ENCODE measurements at regions not wholly inside any gene's neighbourhood (a gene's known extent, or its start where the extent isn't known, plus 50 kb on each side); places are given as distances from the start of the nearest gene placed in this dataset.
A peak's percentile ranks its signal among the peaks of the same experiment; 100 is the strongest.

DNA sequence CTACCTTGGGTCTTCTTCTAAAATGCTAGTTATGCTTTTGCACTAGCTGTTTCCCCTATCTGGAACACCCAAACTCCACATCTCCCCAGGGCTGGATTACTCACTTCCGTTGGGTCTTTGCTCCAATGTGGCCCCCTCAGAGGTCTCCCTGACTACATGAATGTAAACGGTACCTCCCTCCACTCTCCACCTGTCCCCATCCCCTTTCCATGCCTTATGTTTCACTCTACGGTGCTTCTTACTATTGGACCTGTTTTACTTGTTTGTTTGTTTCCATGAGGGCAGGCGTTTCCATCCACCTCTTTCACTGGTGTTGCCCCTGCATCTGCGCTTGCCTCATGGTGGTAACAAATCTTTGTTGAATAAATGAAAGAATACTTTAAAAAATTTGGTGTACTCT, 256.4 kb downstream of the SNAPC1 start:
- no peak for DNase-seq

DNA sequence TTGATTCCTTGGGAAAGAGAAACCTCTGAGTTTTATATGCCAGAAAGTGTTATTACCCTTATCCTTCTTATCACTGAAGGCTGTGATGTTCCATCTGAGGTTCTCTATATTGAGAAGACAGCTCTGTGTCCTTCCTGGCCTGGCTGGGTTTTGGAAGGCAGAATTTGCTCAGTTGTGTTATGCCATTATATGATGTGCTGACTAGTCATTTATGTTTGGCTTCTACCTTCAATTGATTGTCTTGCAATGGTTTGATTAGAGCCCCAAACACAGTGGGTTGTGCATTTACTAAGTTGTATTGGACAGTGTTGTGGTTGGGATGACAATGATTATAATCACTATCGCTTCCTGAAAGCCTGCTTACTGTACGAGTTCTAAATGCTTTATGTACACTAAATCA, 265.7 kb downstream of the SNAPC1 start:
- no peak for DNase-seq

DNA sequence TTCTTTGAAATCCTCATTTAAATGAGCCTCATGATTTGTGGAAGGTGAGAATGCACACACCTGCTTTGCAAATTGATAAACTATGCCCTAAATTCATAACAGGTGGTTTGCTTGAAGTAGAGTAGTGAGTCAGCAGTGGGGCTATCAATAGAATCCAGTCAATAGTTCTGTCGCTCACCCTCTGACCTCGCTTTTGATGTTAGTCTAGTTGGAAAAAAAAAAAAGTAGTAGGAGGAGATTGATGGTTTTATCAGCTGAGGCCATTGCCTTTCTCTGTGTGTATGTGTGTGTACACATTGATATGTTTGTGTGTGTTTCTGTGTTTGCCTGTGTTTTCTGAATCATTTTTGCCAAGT, 267.3 kb downstream of the SNAPC1 start:
- no peak for DNase-seq

DNA sequence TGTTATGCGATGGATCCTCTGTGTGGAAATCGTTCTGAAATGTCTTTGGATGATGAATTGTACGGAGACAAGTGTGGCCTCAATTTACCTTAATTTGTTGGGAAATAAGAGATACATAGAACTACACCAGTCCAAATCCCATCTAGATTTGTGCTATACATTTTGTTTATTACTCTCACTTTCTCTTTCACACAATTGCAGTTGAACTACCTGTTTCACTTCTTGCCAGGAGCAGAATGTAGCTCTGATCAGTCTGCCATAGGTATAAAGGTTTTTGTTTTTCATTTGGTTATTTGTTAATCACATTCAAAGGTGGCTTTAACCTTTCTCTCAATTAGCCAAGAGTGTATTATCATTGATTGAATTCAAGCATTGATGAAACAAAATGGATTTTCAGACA, 268.2 kb downstream of the SNAPC1 start:
- DNase-seq: no peak

DNA sequence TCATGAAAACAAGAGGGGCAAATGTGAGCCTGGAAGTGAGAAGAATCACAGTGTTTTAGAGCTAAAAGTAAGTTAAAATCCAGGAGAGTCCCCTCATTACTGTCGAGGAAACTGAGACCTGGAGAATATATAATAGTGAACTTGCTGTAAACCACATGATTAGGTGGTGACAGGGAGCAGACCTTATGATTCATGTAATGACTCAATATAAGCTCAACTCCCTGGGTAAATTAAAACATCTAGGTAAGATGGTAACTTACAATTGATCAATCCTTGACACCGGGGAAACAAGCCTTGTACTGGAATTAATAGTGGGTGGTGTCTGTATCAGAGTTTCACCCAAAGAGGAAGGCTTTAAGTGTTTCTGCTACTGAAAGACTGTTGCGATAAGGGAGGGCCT, 269.3 kb downstream of the SNAPC1 start:
- DNase-seq: no peak

DNA sequence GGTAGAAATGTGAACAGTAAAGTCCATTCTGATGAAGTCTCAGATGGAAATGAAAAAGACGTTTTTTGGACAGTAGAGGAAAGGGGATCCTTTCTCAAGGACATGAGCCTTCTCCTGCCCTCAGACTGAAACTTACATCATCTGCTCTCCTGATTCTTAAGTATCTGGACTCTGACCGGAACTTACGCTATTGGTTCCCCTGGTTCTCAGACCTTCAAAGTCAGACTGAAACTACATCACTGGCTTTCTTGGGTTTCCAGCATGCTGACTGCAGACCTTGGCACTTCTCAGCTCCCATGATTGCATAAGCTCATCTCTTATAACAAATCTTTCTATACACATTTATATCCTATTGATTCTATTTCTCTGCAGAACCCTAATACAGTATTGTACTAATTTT, 291.0 kb downstream of the SNAPC1 start:
- DNase-seq: no peak

DNA sequence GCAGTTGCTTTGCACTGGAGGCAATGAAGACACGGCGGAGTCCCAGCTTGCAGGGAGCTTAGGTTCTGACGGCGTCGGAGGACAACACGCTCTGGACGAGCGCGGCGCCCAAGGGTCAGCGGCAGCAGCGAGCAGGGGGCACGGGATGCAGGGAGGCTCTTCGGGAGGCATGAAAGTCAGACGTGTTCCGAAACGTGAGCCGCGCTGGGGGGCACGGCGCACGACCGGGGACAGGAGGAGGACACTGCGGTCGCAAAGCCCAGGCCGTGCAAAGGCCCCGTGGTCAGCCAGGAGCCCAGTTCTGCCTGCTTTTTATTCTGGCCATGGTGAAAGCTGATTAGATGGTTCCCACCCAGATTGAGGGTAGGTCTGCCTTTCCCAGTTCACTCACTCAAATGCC, 294.6 kb downstream of the SNAPC1 start:
- DNase-seq: no peak

DNA sequence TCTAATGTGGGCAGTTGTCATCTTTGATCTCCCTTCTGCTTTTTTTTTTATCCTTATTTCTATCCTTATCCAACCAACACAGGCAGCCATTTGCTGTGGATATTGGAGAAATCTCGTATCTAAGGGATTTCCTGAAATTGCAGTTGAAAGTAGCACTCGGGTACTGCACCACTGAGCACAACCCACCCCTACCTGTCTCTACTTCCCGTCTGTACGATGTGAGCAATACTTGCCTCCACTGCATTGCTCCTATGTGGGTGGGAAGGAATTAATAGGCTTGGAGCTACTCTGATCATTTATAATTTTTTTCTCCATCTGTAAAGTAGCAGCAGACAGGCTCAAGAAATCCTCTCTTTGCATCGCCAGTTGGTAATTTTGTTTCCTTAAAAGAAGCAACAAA, 300.4 kb downstream of the SNAPC1 start:
- DNase-seq: no peak

DNA sequence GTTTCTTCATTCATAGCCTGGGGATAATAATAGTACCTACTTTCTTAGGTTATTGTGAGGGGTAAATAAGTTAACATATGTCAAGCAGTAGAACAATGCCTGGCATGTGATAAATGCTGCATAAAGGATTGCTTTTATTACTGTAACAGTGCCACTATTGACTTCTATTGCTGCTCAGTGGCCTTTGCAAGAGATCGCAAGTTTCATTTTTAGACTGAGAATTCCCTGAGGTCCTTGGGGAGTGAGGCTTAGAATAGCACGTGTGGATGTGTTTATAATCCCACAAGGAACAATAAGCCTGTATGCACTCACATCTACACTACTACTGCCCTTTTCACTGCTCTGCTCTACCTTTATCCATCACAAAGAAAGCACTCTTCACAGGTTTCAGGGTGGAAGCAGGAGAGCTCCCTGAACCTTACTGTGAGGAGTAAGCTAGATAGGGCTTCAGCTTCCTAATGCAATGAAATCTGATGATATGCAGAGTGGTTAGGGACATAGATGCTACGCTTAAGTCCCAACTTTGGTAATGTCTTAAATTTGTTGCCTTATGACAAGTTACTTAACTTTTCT, 302.6 kb downstream of the SNAPC1 start:
- DNase-seq: no peak

DNA sequence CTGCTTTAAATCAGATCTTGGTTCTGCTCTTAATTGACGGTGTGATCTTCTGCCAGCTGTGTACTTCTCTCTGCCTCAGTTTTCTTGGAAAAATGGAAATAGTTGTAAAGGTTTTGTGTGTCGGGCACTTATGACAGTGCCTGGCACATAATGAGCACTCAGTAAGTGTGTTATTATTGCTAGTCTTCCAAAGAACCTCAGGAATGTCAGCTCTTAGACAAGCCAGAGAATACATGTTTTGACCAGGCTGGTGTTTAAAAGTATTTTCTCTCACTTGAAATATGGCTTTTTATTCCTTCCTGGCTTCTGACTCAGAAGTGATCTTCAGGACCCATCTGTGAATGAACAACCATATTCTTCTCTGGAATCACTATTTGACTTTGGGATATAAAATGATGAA, 304.1 kb downstream of the SNAPC1 start:
- no peak for DNase-seq

DNA sequence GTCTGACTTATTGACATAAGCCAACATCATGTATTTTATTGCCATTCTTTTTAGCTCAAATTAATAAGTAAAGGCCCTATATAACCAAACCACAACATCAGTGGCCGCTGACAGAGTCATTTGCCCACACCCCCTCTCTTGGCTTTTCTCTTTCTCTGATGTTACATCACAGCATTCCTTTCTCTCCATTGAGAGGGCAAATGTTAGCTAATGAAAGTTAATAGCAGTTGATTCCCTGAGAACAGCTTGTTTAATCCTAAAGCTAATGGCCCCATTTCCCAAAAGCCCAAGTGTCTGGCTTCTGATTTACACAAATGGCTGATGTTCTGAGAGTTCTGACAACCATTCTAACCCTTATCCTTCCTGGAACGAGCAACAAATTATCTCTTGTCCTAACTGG, 308.8 kb downstream of the SNAPC1 start:
- DNase-seq: no peak

DNA sequence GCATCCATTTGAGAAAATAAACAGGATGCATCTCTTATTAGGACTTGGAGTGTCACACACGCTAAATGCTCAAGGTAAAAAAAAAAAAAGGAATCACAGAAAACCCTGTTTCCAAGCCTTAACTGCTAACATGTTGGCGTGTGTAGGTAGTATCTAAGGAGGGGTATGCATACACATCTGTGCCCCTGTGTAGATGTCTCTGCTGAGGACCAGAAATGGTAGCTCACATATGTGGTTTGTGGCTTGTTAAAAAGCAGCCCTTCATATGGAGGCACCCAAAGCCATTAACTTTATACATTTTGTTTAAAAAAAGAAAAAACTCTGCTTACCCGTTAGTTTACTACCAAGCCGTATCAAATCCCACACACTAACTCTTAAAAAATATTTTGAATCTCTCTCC, 314.1 kb downstream of the SNAPC1 start:
- DNase-seq: no peak

DNA sequence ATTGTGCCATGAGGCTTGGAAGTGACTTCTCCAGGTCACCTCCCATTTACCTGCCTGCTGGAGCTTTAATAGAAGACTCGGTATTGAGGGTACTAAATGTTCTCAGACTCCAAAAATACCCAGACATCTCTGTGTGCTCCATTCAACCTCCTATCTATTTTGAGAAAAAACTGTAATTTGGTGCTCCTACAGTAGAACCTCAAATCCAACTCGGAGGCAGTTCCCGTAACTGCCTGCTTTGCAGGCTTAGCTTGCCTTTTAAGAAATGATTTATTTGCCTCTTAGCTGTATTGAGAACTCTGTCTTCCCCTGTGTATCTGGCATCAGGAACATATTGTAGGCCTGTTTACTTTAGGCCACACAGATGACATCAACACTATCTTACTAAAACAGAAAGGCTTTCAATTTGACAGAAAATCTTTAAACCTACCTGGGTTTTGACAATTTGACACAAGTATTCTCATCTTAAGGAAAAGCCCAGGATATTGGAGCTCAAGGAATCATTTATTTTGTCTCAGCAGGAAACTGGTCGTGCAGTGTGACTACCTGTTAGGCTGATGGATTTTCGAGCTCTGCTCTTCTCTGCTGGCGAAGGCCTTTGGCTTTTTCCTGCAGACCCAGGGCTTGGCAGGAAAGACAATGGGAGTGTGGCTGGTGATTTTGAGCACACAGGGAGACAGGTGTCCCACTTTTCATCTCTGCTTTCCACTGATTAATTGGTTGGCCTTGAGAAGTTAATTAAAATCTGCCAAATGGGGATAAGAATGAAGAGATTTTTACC, 314.8 kb downstream of the SNAPC1 start:
- no peak for DNase-seq

DNA sequence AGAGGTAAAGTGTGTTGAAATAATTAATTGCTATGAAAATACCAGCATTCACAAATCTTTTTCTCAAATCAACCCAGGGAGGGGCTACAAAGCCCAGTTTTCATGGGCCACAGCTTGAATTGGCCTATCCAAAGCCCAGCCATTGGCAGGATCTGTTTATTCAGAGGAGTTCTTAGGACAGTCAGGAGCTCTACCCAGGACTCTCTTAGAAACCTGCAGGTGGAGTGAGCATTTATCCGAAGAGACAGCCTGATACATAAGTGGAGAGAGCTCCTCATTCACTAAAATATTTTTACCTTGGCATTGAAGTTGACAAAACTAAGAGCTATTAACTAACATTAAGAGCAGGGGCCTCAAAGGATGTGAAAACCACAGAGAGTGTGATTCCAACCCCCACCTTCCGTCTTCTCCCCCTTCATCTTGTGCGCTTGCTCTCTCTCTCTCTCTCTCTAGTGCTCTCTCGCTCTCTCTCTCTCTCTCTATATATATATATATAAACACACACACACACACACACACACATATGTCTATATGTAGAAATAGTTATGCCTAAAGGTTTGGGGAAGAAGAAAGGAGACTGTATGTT, 315.5 kb downstream of the SNAPC1 start:
- peak in 1 of 2 experiments; percentile 4 for DNase-seq

DNA sequence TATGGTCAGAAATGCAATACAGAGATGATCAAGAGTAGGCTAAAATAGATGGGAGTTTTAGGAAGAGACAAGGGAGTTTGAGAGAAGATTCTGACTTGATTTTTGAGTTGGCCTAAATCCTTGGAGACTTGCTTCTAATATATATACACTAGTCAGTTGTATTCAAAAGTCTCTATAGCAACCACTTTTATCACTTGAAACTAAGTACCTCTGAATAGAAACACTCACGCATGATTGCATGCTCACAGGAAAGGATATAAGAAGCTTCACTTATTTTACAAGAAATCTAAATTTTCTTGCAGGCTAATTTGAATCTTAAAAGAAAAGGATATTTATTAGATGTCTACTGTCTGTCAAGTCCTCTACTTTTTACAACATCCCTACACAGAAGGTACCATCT, 316.8 kb downstream of the SNAPC1 start:
- DNase-seq: no peak

DNA sequence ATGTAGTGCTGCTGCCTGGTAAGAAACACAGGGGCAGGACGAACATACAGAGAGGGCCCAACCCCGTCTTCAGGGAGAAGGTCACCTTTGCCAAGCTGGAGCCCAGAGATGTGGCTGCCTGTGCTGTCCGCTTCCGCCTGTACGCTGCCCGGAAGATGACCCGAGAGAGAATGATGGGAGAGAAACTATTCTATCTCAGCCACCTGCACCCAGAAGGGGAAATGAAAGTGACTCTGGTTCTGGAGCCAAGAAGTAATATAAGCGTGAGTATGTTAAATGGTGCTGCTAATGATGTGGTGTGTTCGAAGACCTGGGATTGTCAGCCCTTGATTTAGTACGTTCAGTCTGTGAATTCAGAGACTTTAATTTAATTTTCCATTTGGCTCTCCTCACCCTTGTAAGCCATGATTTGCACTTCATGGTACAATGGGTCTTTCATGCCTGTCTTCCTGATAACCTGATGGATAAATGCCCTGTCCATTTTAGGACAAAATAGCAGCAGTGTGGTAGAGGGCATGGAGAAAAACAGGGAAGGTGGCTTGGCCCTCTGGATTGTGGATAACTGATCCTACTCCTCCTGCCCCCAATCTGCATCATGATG, 318.9 kb downstream of the SNAPC1 start:
- no peak for DNase-seq

DNA sequence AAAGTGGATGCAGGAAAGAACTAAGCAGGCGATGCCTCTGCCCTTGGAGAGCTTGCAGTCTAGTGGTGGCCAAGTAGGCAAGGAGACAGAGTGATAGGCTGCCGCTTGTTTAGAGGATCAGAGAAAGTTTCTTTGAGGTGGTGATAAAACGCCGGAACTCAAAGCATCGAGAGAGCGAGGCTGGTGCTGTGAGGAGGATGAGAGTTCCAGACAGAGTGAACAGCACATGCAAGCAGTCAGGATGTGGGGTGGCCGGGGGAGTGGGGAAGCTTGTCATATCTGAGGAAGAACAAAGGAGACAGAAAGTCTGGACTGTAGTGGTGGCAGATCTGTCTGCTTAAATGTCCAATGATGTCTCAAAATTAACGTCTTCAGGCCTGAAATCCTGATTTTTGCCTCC, 319.7 kb downstream of the SNAPC1 start:
- no peak for DNase-seq

DNA sequence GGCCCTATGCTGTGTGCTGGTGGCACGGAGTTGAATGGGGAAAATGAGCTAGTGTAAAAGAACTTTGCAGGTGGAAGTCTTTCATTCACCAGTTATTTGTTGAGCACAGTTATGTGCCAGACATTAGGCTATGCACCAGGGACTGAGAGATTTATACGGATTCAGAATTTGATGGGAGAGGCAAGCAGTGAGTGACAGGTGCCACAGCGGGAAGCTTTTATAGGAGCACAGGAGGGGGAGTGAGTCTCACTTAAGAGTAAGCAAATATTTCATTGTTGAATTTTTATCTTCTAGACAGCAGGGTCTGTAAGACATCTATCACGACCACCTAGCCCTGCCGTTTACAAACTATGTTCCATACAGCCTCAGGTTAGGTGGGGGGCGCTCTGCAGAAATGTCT, 320.6 kb downstream of the SNAPC1 start:
- no peak for DNase-seq

DNA sequence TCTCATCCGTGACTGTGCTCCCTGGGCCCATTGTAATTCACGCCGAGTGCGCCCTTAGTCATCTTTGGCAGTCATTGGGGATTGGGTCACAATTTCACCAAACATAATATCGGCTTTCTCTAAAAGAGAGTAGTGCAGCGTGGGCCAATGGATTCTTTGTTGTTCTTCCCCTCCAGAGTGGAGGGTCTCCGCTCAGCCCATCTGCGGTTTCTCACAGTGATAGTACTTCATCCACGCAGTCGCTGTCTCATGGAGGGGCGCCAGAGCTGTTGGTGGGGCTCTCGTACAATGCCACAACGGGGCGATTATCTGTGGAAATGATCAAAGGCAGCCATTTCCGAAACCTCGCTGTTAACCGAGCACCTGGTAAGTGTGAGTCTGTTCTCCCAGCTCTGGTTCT, 321.8 kb downstream of the SNAPC1 start:
- DNase-seq: no peak

DNA sequence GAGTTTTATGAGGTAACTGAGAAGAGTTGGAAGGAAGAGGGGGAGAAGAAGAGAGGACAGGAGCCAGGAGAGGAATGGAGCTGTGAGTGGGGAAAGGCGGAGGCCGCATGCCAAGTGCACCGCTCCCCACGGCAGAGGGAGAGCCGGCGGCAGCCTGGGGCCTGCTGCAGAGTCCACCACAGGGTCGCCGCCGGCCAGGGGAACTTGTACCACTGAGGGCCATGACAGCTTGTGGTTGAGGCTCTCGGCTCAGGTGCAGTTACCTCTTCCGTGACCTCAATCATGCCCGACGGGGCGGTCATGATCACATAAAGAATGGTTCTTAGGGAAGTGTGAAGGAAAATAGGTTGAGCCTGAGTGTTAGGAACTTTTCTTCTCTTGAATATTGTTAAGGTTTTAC, 325.0 kb downstream of the SNAPC1 start:
- DNase-seq: no peak

DNA sequence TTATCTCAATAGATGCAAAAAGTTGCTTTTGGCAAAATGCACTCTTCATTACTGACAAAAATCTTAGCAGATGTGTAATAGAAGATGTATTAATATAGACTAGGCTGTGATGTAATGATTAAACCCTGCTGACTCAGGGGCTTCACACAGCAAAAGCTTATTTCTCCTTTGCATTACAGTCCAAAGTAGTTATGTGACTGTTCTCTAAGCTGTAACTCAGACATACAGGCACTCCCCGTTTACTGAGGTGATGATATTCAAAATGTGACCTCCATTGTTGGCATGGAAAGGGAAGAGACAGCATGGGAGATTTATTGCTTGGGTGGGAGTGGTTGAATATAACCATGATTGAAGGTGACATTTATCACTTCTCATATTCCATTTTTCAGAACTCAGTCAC, 331.5 kb downstream of the SNAPC1 start:
- DNase-seq: no peak

DNA sequence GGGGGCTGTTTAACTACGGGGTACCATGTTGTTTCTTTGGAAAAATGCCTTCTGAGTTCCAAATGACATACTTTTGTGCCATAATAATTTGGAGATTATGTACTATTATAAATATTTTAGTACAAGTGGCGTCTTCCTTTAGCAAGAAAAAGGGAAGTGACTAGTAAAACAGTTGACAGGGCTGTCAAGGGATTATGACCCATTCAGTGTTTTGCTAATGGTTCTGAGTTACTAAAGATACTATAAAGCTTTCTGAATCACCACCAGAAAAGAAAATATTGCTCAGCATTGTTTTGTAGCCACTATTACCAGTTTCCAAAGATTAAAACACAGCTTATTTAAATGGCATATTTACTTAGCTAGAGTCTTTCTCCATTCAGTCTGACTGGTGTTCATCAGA, 334.9 kb downstream of the SNAPC1 start:
- DNase-seq: no peak

DNA sequence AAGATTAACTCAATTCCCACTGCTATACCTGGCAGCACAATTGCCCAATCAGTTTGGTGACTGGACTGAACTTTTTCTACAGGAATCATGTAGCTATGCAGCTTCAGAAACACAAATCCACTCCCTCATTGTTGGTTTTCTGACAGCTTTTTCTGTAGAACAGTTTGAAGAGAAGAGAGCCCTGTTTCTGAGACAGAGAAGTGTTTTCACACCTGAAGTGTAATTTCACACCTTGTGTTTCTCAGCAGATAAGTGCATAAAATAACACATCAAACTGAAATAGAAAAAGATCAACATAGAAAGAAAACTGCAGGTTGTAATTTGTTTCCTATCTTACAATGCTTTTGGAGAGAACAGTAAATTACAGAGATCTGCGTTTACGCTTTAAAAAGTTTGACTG, 335.6 kb downstream of the SNAPC1 start:
- DNase-seq: no peak

DNA sequence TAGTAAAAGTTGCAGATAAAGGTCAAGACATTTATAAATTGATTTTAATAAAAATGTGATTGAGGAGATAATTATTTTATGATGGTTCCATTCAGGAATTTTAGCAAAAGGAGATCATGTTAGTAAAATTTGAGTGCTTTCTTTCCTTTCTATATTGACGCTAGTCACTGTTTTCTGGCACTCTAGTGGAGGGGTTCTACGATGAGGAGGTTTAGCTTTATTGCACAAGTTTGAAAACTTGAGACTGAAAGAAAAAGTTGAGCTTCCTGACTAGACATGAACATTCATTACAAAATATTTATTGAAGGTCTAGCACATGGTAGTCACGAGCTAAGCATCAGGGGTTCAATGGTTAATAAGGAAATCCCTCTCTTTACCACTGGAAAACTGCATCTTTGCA, 336.1 kb downstream of the SNAPC1 start:
- no peak for DNase-seq
